ENCODE measurements at regions not wholly inside any gene's neighbourhood (a gene's known extent, or its start where the extent isn't known, plus 50 kb on each side); places are given as distances from the start of the nearest gene placed in this dataset.

- no peak for DNase-seq (ENCODE audit: low read depth, low spot score)
These were observed 119.1 kb downstream of the IRF8 start for GRCh38 chr16:86018071-86018470.

GRCh38 chr16:86018487-86018886 lies 119.5 kb downstream of the IRF8 start:
- peak; percentile 6 for DNase-seq (ENCODE audit: low read depth, low spot score)

- DNase-seq (ENCODE audit: low read depth, low spot score): no peak
These were observed 120.0 kb downstream of the IRF8 start for GRCh38 chr16:86018941-86019340.

GRCh38 chr16:86019446-86020047 lies 120.6 kb downstream of the IRF8 start:
- DNase-seq (ENCODE audit: low read depth, low spot score): no peak

- no peak for DNase-seq (ENCODE audit: low read depth, low spot score)
These were observed 122.0 kb downstream of the IRF8 start for GRCh38 chr16:86020971-86021370.

- DNase-seq (ENCODE audit: low read depth, low spot score): no peak
These were observed 123.5 kb downstream of the IRF8 start for GRCh38 chr16:86022381-86022960.

GRCh38 chr16:86024210-86024609 lies 125.2 kb downstream of the IRF8 start:
- DNase-seq (ENCODE audit: low read depth, low spot score): no peak

- no peak for DNase-seq (ENCODE audit: low read depth, low spot score)
These were observed 126.7 kb downstream of the IRF8 start for GRCh38 chr16:86025706-86026105.

- no peak for DNase-seq (ENCODE audit: low read depth, low spot score)
These were observed 127.4 kb downstream of the IRF8 start for GRCh38 chr16:86026171-86026910.

GRCh38 chr16:86026916-86027315 lies 128.0 kb downstream of the IRF8 start:
- no peak for DNase-seq (ENCODE audit: low read depth, low spot score)

- no peak for DNase-seq (ENCODE audit: low read depth, low spot score)
These were observed 128.6 kb downstream of the IRF8 start for GRCh38 chr16:86027373-86028126.

GRCh38 chr16:86029131-86029741 lies 130.3 kb downstream of the IRF8 start:
- DNase-seq (ENCODE audit: low read depth, low spot score): peak; percentile 16

- no peak for DNase-seq (ENCODE audit: low read depth, low spot score)
These were observed 131.2 kb downstream of the IRF8 start for GRCh38 chr16:86030116-86030515.

- DNase-seq (ENCODE audit: low read depth, low spot score): no peak
These were observed 132.2 kb downstream of the IRF8 start for GRCh38 chr16:86031141-86031678.

GRCh38 chr16:86033016-86033474 lies 134.1 kb downstream of the IRF8 start:
- DNase-seq (ENCODE audit: low read depth, low spot score): no peak

- no peak for DNase-seq (ENCODE audit: low read depth, low spot score)
These were observed 135.0 kb downstream of the IRF8 start for GRCh38 chr16:86033971-86034370.

- no peak for DNase-seq (ENCODE audit: low read depth, low spot score)
These were observed 135.5 kb downstream of the IRF8 start for GRCh38 chr16:86034421-86034919.

- DNase-seq (ENCODE audit: low read depth, low spot score): no peak
These were observed 136.9 kb downstream of the IRF8 start for GRCh38 chr16:86035906-86036305.

GRCh38 chr16:86037999-86038925 lies 139.3 kb downstream of the IRF8 start:
- peak; percentile 5 for DNase-seq (ENCODE audit: low read depth, low spot score)

- no peak for DNase-seq (ENCODE audit: low read depth, low spot score)
These were observed 140.0 kb downstream of the IRF8 start for GRCh38 chr16:86038926-86039310.

Measured in astrocyte of the hippocampus (primary cell).